Loucy (cell line): ENCODE measurements at regions not wholly inside any gene's neighbourhood (a gene's known extent, or its start where the extent isn't known, plus 50 kb on each side); places are given as distances from the start of the nearest gene placed in this dataset.

ENCODE experiments used
- EZH2phosphoT487 ChIP-seq: fragments of 200-600 bp; IDR thresholded peaks from 2 replicates; pipeline ENCODE4 v1.6.1; 2018; ENCODE audit warnings: antibody characterized with exemption, mild to moderate bottlenecking, moderate library complexity, borderline replicate concordance
- TF ChIP-seq, protein P1 (sequence below): fragments of 200-600 bp; sonication (generic); conservative IDR thresholded peaks from 2 replicates; pipeline ENCODE4 v1.5.1; 2014; ENCODE audit warnings: mild to moderate bottlenecking, antibody characterized with exemption, low read length

DNA sequence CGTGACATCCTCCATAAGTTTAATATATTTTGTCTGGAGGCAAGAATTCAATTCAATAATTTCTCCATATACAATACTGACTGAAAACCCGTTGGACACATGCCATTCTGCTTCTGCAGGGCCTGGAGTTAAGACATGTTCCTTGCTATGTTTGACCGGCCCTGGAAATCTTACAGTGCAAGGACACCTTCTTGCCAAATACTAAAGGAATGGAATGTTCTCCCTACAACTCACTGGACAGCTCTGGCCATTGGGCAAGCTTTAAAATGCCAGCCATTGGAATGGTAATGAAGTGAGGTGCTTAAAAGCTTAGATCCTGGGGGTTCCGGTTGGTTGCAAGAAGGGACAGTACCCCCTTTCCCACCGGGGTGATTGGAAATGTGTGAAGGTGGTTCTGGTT lies 329.8 kb upstream of the PROK2 start:
- TF ChIP-seq, protein P1, sequence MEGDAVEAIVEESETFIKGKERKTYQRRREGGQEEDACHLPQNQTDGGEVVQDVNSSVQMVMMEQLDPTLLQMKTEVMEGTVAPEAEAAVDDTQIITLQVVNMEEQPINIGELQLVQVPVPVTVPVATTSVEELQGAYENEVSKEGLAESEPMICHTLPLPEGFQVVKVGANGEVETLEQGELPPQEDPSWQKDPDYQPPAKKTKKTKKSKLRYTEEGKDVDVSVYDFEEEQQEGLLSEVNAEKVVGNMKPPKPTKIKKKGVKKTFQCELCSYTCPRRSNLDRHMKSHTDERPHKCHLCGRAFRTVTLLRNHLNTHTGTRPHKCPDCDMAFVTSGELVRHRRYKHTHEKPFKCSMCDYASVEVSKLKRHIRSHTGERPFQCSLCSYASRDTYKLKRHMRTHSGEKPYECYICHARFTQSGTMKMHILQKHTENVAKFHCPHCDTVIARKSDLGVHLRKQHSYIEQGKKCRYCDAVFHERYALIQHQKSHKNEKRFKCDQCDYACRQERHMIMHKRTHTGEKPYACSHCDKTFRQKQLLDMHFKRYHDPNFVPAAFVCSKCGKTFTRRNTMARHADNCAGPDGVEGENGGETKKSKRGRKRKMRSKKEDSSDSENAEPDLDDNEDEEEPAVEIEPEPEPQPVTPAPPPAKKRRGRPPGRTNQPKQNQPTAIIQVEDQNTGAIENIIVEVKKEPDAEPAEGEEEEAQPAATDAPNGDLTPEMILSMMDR: no peak
- no peak for TF ChIP-seq EZH2phosphoT487
